Activated CD4-positive, alpha-beta T cell treated with anti-CD3 and anti-CD28 coated beads, Interleukin-2, amount 50 U/mL, for 24 hours (primary cell): ENCODE measurements at regions not wholly inside any gene's neighbourhood (a gene's known extent, or its start where the extent isn't known, plus 50 kb on each side); places are given as distances from the start of the nearest gene placed in this dataset.
"Not testable (repeated sequence)": the region's sequence is repeated elsewhere in the genome, so short reads cannot be mapped to it uniquely, and the experiment has no call there.

ENCODE experiments used
- DNase-seq, 2 donors: peaks; one replicate each; pipeline ENCODE4 v3.0.0-alpha.2; 2020; ENCODE audit warnings: low read depth in 1 of 2, low spot score in 1 of 2

GRCh38 chr16:46388354-46388753 is 232.8 kb downstream of the SHCBP1 start:
- DNase-seq, result not testable (repeated sequence)

DNA sequence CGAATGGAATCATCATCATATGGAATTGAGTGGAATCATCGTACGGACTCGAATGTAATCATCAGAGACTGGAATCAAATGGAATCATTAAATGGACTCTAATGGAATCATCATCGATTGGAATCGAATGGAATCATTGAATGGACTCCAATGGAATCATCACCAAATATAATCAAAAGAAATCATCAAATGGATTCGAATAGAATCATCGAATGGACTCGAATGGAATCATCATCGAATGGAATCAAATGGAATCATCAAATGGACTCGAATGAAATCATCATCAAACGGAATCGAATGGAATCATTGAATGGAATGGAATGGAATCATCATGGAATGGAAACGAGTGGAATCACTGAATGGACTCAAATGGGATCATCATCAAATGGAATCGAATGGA is 233.5 kb downstream of the SHCBP1 start:
- peak in 1 of 2 donors; percentile 98 for DNase-seq

DNA sequence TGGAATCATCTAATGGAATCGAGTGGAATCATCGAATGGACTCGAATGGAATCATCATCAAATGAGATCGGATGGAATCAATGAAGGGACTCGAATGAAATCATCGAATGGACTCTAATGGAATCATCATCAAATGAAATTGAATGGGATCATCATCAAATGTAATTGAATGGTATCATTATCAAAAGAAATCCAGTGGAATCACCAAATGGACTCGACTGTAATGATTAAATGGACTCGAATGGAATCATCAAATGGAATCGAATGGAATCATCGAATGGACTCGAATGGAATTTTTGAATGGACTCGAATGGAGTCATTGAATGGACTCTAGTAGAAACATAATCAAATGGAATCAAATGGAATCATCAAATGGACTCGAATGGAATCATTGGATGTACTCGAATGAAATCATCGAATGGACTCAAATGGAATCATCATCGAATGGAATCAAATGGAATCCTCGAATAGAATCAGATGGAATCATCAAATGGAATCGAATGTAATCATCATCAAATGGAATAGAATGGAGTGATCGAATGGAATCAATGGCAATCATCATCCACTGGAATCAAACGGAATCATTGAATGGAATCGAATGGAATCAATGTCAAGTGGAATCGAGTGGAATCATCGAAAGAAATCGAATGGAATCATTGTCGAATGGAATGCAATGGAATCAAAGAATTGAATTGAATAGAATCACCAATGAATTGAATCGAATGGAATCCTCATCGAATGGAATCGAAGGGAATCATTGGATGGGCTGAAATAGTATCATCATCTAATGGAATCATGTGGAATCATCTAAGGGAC is 234.2 kb downstream of the SHCBP1 start:
- peak in 1 of 2 donors; percentile 91 for DNase-seq

DNA sequence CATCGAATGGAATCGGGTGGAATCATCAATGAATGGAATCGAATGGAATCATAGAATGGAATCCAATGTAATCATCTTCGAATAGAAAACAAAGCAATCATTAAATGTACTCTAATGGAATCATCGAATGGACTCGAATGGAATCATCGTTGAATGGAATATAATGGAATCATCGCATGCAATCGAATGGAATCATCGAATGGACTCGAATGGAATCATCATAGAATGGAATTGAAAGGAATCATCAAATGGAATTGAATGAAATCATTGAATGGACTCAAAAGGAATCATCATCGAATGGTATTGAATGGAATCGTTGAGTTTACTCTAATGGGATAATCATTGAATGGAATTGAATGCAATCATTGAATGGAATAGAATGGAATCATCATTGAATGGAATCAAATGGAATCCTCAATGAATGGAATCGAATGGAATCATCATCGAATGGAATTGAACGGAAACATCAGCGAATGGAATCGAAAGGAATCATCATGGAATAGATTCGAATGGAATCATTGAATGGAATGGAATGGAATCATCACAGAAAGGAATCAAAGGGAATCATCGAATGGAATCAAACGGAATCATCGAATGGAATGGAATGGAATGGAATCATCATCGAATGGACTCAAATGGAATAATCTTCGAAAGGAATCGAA is 234.9 kb downstream of the SHCBP1 start:
- DNase-seq, result peak in 1 of 2 donors; percentile 60

DNA sequence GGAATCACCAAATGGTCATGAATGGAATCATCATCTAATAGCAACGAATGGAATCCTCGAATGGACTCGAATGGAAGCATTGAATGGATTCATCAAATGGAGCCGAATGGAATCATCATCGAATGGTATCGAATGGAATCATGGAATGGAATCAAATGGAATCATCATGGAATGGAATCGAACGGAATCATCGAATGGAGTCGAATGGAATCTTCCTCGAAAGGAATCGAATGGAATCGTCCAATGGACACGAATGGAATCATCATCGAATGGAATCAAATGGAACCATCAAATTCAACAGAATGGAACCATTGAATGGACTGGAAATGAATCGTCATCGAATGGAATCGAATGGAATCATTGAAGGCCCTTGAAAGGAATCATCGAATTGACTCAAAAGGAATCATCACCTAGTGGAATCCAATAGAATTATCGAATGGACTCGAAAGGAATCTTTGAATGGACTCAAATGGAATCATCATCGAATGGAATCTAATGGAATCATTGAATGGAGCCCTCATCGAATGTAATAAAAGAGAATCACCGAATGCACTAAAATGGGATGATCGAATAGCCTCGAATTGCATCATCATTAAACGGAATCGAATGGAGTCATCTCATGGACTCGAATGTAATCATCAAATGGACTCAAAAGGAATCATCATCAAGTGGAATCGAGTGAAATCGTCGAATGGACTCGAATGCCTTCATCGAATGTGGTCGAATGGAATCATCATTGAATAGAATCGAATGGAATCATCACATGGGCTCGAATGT is 236.7 kb downstream of the SHCBP1 start:
- DNase-seq, result peak in 1 of 2 donors; percentile 40

DNA sequence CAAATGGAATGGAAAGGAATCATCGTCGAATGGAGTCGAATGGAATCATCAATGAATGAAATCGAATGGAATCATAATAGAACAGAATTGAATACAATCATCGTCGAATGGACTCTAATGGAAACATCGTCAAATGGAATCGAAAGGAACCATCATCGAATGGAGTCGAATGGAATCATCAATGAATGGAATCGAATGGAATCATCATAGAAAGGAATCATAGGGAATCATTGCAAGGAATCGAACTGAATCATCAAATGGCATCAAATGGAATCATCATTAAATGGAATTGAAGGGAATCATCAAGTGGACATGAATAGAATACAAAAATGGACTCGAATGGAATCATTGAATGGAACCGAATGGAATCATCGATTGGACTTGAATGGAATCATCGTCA is 237.6 kb downstream of the SHCBP1 start:
- not testable (repeated sequence) for DNase-seq

- DNase-seq, result peak in 1 of 2 donors; percentile 30
Observed at GRCh38 chr16:46382791-46383541, 238.2 kb downstream of the SHCBP1 start.

GRCh38 chr16:46382079-46382478 is 239.1 kb downstream of the SHCBP1 start:
- not testable (repeated sequence) for DNase-seq

- DNase-seq, result not testable (repeated sequence)
Observed at GRCh38 chr16:46381344-46381743, 239.8 kb downstream of the SHCBP1 start.
